Left hindlimb (tissue), 1 donor: ENCODE measurements at regions not wholly inside any gene's neighbourhood (a gene's known extent, or its start where the extent isn't known, plus 50 kb on each side); places are given as distances from the start of the nearest gene placed in this dataset.
"Not testable (repeated sequence)": the region's sequence is repeated elsewhere in the genome, so short reads cannot be mapped to it uniquely, and the experiment has no call there.

Experiments used
- DNase-seq: peaks from one replicate; pipeline ENCODE4 v3.0.0-alpha.2; 2018

DNA sequence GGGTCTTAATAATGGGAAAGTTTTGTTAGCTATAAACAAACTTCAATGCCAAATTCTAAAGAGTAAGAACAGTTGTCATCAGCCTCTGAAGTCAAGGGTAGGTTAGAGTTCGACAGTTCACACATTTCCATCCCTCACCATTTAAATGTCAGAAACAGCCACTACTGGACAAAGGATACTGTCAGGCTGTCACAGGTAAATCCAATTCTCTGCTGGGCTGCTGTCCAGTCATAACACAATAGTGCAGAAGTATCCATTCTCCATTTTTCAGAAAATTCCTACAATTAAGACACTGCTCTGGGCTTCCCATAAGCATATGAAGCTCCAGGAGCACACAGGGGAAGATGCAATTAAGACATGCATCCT, 221.4 kb downstream of the RPS29 start:
- DNase-seq, result no peak

DNA sequence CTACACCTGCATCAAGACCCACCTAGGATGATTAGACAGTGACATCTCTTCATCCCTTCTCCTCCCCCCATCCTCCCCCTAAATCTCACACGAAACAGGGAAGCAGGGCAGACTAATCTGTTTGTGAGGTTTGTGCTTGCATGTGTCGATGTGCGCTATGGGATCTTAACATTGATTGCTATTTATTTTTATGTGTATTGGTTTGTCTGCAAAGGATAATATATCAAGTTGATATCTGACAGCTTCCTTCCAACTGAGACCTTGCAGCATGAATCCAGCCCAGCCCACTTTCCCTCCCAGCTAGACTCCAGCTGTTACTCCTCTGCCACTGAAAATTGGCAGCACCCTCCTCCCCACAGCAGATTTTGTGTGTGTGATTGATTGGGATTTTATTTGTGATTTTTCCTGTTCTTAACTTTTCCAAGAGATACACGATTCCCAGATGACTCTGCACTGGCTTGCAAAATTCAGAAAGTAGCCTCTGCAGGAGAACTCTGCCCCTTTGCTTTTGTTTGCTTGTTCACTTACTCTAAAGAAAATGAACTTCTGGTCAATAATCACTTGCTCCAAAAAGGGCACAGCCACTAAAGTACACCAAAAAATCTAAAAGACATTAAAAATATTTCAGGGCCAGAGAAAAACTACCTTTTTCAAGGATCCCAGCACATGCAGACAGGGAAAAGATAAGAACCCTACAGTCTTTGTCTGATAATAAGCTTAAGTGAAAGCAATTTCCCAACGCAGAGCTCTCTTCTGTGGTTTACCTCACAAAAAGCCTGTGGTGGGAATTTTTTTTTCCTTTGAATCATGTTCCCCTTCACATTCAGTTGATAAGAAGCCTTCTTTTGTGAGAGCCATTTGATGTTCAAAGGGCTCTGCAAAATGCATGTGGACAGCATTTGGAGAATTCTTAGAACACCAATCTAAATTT, 222.1 kb downstream of the RPS29 start:
- no peak for DNase-seq

DNA sequence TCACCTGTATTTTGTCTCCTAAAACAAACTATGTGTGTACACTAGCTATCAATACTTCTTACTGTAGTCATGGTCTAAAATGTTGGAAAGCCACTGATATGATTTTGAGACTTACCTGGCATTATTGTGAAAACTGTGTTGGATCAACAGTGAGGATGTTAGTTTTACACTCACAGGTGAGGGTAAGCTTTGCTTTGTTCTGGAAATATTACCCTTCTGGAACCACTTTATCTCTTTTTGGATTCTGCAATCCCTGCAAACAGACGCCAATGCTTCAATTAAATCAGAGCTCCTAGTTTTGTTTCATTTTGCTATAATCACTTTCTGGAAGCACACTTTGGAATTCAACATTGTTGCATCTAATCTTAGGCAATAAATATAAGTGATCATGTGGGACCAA, 223.3 kb downstream of the RPS29 start:
- DNase-seq, result no peak

DNA sequence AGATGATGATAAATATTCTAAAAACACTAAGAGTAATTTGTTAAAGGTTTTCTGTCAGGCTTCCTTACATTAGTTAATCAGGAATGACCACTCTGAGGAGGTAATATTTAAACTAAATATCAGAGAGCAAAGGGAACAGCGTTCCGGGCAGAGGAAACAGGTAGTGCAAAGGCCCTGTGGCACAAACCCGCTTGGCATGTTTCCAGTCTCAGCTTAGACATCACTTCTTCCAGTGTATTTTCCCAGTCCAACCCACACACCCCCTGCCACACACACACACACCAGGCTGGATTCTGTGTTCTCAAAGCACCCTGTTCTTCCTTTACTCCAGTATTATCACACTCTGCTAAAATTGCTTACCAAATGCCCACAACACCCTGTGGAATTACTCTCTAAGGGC, 247.1 kb downstream of the RPS29 start:
- DNase-seq, result no peak

DNA sequence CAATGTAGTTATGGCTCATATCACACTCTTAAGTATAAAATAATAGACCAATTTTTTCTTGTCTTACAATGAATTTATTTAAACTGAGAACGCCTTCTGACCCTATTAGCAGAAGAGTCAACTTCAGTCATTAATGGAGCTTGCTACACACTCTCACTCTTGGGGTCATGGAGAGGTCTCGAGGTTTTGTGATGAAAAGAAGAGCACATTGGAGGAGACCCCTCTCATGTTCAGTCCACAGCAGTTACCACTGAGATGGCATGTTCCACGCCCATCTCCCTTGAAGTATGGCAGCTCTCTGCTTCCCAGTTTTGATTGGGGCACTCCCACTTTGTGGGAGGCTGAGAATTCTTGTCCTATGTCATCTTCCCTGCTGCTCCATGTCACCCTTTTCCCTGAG, 266.4 kb downstream of the RPS29 start:
- no peak for DNase-seq

DNA sequence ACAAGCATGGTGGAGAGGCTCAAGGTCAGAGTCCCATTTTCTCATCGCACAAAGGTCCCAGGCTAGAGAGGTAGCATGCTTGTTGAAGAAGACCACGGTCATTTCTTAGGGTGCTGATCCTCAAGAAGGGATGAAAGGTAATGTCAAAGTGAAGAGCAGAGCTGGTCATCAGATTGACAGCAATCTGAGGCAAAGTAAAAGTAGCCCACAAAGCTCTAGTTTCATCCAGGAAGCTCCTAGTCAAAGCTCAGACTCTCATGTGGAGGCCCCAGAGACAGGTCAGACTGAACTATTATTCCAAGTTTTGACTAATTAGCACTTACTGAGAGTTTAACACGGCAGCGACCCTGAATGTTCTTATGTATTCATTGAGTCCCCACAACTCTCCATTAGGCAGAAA, 270.6 kb downstream of the RPS29 start:
- DNase-seq, result no peak

DNA sequence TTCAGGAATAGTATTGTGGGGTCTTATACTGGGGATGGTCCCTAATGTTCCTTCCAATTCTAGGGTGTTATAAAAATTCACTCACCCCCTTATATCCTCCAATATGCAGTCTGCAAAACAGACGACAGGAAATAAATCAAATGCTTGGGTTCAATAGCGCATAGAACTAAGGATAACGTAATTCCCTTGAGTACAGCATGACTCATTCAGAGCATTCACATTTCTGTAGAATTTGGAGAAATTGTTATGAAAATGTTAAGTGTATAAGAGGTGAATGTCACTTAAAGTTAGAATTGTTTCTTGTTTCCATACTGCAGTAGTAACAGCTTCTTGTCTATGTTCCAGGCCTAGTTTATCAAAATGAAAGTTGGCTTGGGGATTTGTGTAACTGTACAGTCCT, 271.4 kb downstream of the RPS29 start:
- DNase-seq, result no peak

DNA sequence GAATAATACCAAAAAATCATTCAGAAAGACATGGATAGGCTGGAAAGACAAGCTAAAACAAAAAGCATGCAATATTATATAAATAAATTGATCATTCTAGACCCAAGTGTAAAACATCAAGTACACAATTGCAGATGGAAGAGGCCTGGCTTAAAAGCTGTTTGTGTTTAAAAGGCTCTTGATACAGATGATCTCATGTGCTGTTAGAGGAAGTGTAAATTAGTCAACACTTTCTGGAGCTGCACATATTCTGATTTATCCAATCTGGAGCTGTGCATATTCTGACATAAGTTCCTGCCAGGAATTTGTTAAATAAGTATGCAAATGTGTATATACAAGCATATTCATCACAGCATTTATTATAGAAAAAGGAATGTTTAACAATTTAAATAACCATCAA, 273.1 kb downstream of the RPS29 start:
- DNase-seq, result no peak

DNA sequence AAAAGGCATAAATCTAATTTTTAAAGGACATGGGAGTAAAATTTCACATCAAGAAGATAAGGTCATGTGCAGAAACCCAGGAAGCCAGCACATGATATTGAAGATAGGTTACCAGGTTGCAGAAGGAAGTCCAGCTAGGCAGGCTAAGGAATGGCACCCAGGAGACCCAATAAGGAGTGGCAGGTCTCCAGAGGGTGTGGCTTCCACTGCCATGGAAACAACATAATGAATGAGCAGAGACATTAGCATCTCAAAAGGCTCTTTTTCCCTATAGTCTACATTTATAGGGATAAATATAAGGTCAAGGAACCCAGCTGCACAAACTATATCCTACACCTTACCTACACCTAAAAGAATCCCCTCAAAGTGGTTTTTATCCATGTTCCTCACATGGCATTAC, 275.9 kb downstream of the RPS29 start:
- no peak for DNase-seq

DNA sequence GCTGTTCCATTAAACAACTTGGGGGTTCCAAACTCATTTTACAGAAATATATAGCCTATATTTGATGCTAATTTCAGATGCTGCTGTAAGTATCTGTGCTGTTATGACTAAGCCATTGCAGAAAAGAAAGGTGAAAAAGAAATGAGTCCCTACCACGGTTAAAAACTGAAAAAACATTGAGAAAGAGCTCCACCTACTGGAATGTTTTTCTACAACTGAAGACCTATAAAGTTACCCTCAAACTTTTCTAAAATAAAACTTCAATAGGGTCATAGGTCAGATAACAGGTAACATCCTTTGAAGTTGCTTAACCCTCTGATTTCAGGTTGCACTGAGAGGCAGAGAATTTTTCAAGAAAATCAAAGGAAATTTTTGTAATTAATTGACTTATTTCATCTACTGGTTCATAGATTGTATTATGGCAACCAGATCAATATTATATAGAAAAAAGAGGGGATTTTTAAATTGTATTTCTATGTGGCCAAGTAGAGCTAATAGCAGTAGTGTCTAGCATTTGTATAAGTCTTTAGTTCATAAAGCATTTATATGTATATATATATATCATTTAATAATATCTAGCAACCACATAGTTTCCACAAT, 279.9 kb downstream of the RPS29 start:
- DNase-seq, result no peak

DNA sequence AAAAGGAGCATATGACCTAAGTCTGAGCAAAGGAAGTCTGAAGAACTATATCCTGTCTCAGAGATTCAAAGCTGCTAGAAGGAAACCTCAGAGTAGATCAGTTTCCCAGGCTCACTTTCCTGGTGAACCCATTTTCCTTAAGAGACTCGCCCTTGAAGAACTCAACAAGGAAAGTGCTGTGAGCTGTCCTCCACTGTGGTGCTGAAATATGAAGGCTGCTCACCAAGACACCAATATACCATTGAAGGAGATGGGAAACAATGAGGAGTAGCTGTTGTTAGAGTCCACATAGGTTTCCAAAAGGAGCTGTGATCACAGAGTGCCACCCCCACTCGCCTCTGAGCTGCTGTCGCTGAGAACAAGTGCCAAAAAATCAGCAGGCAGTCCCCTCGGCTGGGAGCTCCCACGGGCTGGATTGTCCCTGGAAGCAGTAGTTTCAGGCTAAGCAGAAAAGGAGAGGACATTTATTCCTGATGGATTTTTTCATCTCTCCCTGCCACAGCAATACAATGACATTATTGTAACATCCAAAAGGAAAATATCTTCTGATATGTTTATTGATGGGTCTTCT, 282.1 kb downstream of the RPS29 start:
- DNase-seq, result peak; percentile 48

DNA sequence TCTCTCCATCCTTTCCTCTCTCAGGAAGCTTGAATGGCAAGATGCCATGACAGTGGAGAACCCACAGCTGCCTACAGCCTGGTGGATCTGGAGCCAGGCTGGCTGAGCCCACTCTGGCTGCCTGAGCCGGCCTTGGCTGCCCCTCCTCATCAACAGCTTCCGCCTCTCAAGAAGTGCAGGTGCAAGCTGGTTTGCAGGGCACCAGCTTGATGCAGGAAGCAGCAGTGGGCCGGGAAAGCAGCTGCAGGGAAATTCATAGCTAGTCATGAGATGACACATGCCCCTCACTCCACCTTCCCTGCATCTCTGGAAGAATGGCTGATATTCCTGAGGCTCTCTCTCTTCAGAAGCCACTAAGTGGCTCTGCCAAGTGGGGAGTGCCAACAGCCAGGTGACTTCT, 289.1 kb downstream of the RPS29 start:
- DNase-seq, result no peak

DNA sequence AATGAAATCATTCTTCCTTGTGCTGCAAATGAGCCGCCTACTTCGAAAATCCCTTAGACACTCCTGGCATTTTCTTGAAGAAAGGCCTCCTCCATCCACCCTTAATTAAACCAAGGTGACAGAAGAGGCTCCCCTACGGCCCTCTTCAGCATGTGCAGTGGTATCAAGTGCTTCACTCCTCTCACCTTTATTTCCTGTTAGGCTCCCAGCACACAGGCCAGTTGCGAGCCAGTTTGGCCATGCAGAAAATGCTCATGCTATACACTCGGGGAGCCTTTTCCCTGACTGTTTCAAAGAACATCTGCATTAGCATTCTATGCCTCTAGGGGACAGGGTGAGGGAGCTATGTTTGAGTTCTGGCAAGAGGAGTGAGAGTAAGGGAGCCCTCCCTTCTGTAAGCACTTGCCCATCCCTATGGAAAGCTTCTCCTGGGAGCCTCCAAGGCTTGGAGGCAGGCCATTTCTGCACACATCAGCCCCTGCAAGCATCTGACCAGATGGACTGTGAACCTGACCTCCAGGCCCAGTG, 291.5 kb downstream of the RPS29 start:
- DNase-seq, result no peak

DNA sequence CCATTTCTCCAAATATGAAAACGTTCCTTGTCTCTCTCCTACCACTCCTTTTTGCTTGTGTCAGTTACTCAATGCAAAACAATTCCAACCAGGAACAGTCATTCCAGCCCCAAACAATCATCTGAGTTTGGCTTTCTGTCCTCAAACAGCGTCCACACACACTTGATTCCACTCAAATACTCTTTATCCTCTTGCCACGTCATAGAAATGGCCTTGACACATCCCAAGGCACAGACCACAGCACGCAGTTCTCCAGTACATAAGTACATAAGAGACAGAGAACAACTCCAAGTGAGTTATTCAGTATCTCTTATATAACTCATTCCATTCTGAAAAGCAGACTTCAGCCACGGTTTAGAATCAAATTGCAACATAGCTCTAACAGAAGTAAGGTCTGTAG, 299.2 kb downstream of the RPS29 start:
- DNase-seq, result no peak

DNA sequence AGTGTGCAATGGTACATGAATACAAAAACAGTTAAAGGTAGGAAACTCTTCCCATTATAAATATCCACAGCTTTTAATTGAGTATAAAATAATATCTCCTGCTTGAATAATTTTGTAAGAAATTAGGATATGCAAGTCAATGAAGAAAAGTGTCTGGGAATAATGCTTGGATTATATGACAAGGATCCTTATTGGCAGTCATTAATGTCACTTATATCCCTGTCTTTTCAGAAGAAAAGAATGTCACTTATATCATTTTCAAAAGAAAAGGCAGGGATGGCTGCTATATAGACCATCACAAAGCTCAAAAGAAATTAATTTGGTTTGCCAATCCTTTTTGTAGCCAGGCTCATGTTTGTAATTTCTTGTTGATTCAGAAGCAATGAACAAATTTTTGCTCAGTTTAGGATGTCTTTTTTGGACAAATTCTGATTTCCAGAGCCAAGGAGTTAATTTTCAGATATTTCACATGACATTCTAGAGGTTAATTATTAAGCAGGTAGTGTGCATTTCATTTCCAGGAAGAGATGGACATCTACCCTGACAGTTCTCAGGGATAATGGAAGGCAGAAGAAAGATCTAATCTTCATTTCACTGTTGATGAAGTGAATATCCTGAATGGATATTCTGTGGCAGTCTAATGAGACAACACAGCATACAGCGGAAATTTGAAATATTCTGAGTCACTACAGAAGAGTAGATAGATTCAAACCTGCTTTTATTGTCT, 299.8 kb downstream of the RPS29 start:
- DNase-seq, result no peak

DNA sequence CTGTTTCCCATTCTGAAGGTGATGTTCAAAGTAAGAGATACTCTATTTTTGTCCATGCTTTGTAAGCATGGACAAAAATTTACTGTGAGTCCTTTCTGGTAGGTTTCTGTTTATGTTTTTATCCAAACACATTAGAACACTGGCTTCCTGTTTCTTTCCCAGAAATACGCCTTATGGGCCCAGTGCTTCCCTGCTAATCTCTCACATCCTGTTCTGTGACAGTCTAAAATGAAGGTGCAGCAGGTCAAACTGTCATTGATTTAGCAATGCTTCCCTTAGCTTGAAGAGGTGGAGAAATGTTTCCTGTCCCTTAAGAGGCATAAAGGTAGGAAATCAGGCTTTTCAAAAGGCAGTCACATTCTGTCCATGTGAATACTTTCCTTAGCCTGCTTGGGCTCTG, 305.6 kb downstream of the RPS29 start:
- DNase-seq, result no peak

DNA sequence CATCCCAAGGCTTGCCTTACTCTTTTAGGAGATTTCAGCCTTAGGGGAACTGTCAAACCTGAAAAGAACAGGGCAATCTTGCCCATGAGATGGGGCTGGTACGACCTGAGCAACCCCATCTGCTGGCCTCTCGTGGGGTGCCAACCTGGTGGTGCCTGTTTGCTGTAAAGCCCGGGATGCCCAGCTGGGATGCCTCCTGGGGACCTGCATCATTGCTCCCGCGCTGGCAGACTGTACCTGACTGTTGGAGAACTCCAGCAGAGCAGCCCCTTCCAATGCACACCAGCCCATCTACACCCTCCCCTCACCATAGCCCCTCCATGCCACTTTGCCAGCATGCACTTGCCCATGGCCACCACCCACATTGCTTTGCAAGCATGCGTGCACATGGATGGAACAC, 335.7 kb downstream of the RPS29 start:
- DNase-seq, result no peak

DNA sequence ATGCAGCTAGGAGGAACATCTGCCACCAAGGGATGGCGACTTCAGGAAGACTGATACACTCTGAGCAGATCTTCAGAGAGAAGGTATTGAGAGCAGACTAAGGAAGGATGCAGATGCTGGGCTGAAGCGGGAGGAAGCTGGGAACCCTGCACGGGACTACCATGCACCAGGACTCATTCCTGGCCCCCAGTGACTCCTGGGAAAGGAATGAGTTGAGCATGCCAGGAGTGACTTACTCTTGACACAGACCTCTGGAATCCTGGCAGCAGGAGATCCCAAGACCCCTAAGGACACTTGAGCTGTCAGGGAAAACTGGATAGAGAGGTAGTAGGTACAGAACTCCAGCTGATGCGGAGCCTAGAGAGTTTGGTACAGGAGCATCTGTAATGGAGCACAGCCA, 336.1 kb downstream of the RPS29 start:
- DNase-seq, result no peak

DNA sequence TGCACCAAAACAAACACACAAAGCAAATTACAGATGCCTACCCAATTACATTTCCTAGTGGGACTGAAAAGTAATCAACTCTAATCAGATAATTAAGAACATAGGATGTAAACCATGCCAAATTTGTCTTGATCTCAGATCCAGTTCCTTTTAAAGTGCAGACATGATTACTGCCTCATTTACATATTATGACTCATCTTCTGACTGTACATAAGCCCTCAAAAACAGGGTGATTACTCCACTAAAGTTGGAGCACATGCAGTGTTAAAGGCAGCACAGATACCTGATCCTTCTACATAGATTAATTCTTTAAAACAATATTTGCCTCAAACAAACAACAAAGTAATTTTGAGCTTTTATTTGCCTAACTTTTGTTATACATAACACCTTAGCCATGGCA, 337.2 kb downstream of the RPS29 start:
- DNase-seq, result no peak

DNA sequence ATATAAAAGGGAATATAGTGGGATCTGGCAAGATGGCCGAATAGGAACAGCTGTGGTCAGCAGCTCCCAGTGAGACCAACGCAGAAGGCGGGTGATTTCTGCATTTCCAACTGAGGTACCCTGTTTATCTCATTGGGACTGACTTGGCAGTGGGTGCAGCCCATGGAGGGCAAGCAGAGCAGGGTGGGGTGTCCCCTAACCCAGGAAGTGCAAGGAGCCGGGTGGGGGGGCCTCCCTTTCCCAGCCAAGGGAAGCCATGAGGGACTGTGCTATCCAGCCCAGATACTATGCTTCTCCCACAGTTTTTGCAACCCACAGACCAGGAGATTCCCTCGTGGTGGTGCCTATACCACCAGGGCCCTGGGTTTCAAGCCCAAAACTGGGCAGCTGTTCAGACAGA, 342.4 kb downstream of the RPS29 start:
- not testable (repeated sequence) for DNase-seq

DNA sequence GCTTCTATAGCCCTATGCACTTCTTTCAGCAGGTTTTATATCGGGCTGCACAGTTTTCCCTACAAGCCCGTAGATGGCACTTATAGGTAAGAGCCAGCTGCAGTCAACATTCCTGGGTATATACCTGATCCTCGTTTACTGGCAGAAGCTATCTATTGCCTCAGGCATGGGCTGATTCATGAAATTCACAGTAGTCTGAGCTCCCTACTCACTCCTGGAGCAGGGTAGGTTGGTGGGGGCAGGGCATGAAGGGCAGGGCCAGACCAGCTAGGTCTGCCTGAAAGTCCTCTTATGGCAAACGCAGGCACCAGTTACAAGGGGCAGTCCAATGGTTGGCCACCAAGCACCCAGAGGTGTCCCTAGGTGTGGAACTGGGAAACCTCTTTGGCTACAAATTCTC, 345.8 kb downstream of the RPS29 start:
- no peak for DNase-seq

DNA sequence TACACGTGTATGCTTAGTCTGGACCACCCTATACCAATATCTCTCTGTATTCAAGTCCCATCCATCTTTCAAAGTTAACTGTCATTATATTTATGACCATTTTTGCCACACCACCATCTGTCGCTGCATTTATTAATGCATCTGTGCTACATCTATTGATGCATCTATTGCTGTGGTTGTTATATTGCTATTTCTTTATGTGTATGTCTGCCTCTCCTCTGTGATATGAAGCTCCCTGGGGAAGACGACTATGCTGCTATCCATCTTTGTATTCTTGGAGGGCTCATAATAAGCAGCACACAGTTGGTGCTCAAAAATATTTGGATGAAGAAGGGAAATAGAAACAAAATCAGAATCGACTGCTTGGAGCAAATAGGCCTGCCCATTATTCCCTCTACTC, 357.6 kb downstream of the RPS29 start:
- no peak for DNase-seq

DNA sequence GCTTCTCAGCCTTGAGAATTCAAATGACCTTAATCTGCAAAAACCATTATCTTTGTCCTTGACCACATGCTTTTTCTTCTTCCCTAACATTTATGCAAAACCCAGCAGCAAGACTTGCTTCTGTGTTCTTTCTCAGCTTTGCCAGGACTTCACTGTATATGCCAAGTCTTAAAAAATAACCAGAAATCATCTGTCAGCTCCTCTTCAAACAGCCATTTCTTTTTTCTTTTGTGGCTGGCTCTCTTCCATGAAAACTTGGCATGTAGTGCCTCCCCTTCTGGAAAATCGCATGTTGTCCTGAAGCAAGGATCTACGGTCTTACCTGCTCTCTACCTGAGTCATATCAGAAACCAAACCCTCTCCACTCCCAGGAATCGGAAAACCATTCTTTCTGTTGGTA, 364.9 kb downstream of the RPS29 start:
- DNase-seq, result no peak

DNA sequence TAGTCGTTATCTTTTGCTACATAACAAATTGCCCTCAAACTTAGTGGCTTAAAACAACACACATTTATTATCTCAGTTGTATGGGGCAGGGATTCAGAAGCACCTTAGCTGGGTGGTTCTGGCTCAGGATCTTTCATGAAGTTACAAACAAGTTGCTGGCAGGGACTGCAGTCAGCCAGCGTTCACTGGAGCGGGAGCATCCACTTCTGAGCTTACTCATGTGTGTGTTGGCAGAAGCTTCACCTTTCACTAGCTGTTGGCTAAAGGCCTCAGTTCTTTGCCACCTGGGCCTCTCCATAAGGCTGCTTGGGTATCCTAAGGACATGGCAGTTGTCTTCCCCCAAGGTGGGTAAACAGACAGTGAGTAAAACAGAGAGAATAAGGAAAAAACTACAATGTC, 365.7 kb downstream of the RPS29 start:
- no peak for DNase-seq
